ENCODE measurements at regions not wholly inside any gene's neighbourhood (a gene's known extent, or its start where the extent isn't known, plus 50 kb on each side); places are given as distances from the start of the nearest gene placed in this dataset.

DNA sequence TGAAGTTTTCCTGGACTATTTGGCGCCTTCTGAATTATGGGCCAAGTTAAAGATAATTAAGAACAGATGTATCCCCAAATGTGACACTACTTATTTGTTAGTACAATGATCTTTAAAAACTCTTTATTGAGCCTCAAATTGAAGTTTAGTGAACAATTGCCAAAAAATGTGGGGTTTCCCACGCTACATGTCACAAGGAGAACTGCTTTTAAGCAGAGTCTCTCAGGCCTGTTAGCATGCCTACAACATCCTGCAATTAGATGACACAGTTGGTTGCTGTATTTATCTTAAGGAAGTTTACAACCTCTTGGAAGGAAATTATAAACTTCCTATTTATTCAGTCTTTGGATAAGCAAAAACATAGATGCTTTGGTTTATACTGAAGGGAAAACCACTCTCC is 733.0 kb downstream of the TNS3 start:
- H3K36me3 ChIP-seq (ENCODE audit: insufficient read depth, low read length): no peaks in the 10 kb centered on the region
- H3K9me3 ChIP-seq (ENCODE audit: low read depth, low read length): no peaks in the 10 kb centered on the region
- no peak overlapping the region for H3K27ac ChIP-seq
- TF ChIP-seq POLR2AphosphoS5 (IDR thresholded peaks at IDR 0.05; ENCODE audit: borderline replicate concordance, low read depth, low read length) (no peak), EZH2 (IDR thresholded peaks at IDR 0.05) (no peak), FOXP2 (optimal IDR thresholded peaks at IDR 0.05; ENCODE audit: control extremely low read depth, extremely low read length, insufficient read depth) (no peak)
- DNase-seq (ENCODE audit: low read depth, low spot score): no peak
- no peak overlapping the region for H3K9ac ChIP-seq (ENCODE audit: insufficient read length)
- no peak overlapping the region for H3K4me3 ChIP-seq

DNA sequence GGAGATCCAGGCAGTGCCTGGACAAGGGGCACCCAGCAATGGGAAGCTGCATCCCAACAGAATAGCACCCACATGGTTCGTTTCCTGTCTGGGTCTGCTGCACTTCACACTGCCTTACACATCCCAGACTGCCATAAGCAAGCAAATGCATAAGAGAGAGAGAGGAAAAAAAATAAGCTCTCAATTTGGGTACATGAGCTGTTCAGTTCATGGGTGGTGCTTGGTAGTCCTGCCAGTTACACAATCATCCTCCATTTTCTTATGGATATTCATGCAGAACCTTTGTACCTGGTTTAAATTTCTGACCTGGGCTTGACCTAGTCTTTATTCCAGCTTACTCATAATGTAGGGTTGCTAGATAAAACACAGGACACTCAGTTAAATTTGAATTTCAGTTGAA is 733.6 kb downstream of the TNS3 start:
- TF ChIP-seq POLR2AphosphoS5 (IDR thresholded peaks at IDR 0.05; ENCODE audit: borderline replicate concordance, low read depth, low read length): no peak
- no peak for DNase-seq (ENCODE audit: low read depth, low spot score)
- no peak overlapping the region for H3K4me3 ChIP-seq
- no peaks in the 10 kb centered on the region for H3K9me3 ChIP-seq (ENCODE audit: low read depth, low read length)
- H3K9ac ChIP-seq (ENCODE audit: insufficient read length): no peak overlapping the region
- no peak overlapping the region for H3K27ac ChIP-seq
- no peaks in the 10 kb centered on the region for H3K36me3 ChIP-seq (ENCODE audit: insufficient read depth, low read length)

DNA sequence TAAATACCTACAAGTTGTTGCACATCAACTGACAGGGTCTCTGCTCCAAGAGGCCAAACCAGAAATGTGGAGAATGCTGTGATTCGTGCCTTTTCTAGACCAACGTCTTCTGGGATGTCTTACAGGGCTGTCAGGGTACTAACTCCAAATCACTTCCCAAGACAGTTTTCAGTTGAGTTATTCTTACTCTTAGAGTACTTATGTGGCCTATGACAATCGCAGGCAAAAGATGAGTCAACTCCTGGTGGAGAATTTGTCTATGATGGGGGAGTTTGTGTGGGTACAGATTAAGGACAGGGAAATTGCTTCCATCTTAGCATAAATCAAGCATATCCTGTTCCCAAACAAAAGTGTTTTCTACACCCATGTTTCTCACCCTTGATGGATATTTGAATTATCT is 734.8 kb downstream of the TNS3 start:
- no peak overlapping the region for H3K27ac ChIP-seq

DNA sequence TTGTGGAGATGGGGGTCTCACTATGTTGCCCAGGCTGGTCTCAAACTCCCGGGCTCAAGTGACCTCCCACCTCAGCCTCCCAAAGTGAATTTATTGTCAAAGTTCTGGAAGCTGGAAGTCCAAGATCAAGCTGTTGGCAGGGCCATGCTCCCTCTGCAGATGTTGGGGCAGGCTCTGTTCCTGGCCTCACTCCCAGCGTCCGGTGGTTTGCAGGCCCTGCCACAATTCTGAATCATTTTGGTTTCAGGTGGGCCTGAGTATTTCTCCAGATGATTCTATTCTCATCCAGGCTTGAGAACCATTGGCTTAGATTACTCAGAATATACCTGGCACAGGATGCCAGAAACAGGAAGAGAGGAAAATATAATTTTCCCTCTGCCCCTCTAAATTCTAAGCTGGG is 737.4 kb downstream of the TNS3 start:
- no peak for DNase-seq (ENCODE audit: low read depth, low spot score)
- Histone ChIP-seq H3K4me3 (no peak overlapping the region), H3K9me3 (ENCODE audit: low read depth, low read length) (no peaks in the 10 kb centered on the region), H3K27ac (no peak overlapping the region), H3K9ac (ENCODE audit: insufficient read length) (no peak overlapping the region), H3K36me3 (ENCODE audit: insufficient read depth, low read length) (no peaks in the 10 kb centered on the region)
- no peak for TF ChIP-seq POLR2AphosphoS5 (IDR thresholded peaks at IDR 0.05; ENCODE audit: borderline replicate concordance, low read depth, low read length)
- TF ChIP-seq FOXP2 (optimal IDR thresholded peaks at IDR 0.05; ENCODE audit: control extremely low read depth, extremely low read length, insufficient read depth): no peak
- TF ChIP-seq EZH2 (IDR thresholded peaks at IDR 0.05): no peak

More for the DNA sequence above, 734.8 kb downstream of the TNS3 start:
- Histone ChIP-seq H3K9me3 (ENCODE audit: low read depth, low read length) (no peaks in the 10 kb centered on the region), H3K9ac (ENCODE audit: insufficient read length) (no peak overlapping the region), H3K4me3 (no peak overlapping the region), H3K36me3 (ENCODE audit: insufficient read depth, low read length) (no peaks in the 10 kb centered on the region)
- TF ChIP-seq EZH2 (IDR thresholded peaks at IDR 0.05) (no peak), POLR2AphosphoS5 (IDR thresholded peaks at IDR 0.05; ENCODE audit: borderline replicate concordance, low read depth, low read length) (no peak), FOXP2 (optimal IDR thresholded peaks at IDR 0.05; ENCODE audit: control extremely low read depth, extremely low read length, insufficient read depth) (no peak)
- no peak for DNase-seq (ENCODE audit: low read depth, low spot score)

DNA sequence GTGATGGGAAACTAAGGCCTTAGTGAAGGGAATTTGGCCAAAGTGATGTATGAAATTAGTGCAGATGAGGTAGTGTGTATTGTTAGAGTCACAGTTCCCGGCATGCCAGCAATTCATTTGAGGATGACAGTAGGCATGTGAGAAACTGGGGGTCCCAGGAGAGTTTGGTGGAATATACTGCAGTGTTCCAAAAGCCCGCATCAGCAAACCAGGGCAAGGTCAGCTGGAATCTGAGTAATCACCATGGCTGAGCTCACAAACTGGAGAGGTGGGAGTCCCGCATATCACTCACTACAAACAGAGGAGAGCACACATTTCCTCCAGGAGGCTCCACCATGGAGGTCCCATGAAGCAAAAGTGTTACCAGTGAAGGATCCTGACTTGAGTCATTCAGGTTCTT is 740.7 kb downstream of the TNS3 start:
- H3K9me3 ChIP-seq (ENCODE audit: low read depth, low read length): no peaks in the 10 kb centered on the region
- no peak for DNase-seq (ENCODE audit: low read depth, low spot score)

DNA sequence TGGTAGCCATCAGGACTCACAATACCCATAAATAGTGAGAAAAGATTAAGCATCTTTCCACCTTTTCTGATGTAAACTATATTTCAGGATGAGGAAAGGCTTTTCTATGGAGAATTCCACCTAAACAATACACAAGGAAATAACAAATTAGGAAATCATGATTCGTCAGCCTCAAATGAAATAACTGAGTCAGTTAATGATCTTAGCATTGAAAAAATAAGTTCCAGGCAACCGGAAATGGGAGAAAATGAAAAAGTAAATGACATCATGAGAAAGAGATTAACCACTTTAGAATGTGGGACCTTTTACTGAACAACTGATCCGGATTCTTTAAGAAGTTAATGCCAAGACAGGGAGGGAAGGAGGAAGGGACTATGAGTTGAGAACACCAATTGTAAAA is 742.3 kb downstream of the TNS3 start:
- Histone ChIP-seq H3K9me3 (ENCODE audit: low read depth, low read length) (no peaks in the 10 kb centered on the region), H3K9ac (ENCODE audit: insufficient read length) (no peak overlapping the region), H3K4me3 (no peak overlapping the region), H3K27ac (no peak overlapping the region), H3K36me3 (ENCODE audit: insufficient read depth, low read length) (no peaks in the 10 kb centered on the region)
- no peak for TF ChIP-seq POLR2AphosphoS5 (IDR thresholded peaks at IDR 0.05; ENCODE audit: borderline replicate concordance, low read depth, low read length)
- TF ChIP-seq EZH2 (IDR thresholded peaks at IDR 0.05): no peak
- TF ChIP-seq FOXP2 (optimal IDR thresholded peaks at IDR 0.05; ENCODE audit: control extremely low read depth, extremely low read length, insufficient read depth): no peak
- no peak for DNase-seq (ENCODE audit: low read depth, low spot score)

More for the DNA sequence above, 740.7 kb downstream of the TNS3 start:
- TF ChIP-seq FOXP2 (optimal IDR thresholded peaks at IDR 0.05; ENCODE audit: control extremely low read depth, extremely low read length, insufficient read depth) (no peak), EZH2 (IDR thresholded peaks at IDR 0.05) (no peak), POLR2AphosphoS5 (IDR thresholded peaks at IDR 0.05; ENCODE audit: borderline replicate concordance, low read depth, low read length) (no peak)
- Histone ChIP-seq H3K9ac (ENCODE audit: insufficient read length) (no peak overlapping the region), H3K27ac (no peak overlapping the region), H3K4me3 (no peak overlapping the region), H3K36me3 (ENCODE audit: insufficient read depth, low read length) (no peaks in the 10 kb centered on the region)

DNA sequence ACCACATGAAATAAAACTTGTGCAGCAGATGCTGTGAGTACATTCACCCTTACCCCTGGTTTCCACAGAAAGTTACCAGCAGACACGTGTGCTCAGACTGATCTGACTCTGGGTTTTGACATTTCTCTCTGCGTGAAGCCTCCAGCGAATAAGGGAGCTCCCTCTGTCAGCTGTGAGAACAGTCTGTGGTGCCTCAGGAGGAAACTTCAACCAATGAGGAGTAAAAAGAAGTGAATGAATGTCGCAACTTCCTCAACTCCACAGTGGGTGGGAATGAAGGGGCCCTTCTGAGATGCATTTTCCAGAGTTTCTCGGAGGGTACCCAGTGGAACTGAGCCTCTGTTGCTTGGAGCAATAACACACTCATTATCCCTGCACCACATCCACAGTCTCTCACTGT is 743.4 kb downstream of the TNS3 start:
- Histone ChIP-seq H3K4me3 (no peak overlapping the region), H3K27ac (no peak overlapping the region), H3K36me3 (ENCODE audit: insufficient read depth, low read length) (no peaks in the 10 kb centered on the region), H3K9me3 (ENCODE audit: low read depth, low read length) (no peaks in the 10 kb centered on the region), H3K9ac (ENCODE audit: insufficient read length) (no peak overlapping the region)
- peak; percentile 12 for DNase-seq (ENCODE audit: low read depth, low spot score)
- TF ChIP-seq FOXP2 (optimal IDR thresholded peaks at IDR 0.05; ENCODE audit: control extremely low read depth, extremely low read length, insufficient read depth) (no peak), EZH2 (IDR thresholded peaks at IDR 0.05) (no peak), POLR2AphosphoS5 (IDR thresholded peaks at IDR 0.05; ENCODE audit: borderline replicate concordance, low read depth, low read length) (no peak)

DNA sequence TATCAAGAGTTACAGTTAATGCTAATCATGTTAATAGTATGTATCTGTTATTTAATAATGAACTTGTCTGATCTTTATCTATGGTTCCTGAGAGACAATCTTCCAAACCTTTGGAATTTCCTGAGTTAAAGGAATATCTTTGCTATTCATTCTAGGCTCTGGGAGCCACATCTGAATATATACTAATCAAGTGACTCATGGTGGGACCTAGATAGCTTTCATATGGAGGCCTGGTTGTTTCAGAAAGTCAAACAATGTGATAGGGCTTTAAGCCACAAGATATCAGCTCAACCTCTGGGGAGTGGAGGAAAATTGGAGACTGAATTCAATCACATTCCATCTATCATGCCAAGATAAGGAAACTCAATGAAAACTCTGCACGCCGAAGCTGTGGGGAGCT is 746.4 kb downstream of the TNS3 start:
- DNase-seq (ENCODE audit: low read depth, low spot score): no peak
- TF ChIP-seq POLR2AphosphoS5 (IDR thresholded peaks at IDR 0.05; ENCODE audit: borderline replicate concordance, low read depth, low read length) (no peak), FOXP2 (optimal IDR thresholded peaks at IDR 0.05; ENCODE audit: control extremely low read depth, extremely low read length, insufficient read depth) (no peak), EZH2 (IDR thresholded peaks at IDR 0.05) (no peak)

DNA sequence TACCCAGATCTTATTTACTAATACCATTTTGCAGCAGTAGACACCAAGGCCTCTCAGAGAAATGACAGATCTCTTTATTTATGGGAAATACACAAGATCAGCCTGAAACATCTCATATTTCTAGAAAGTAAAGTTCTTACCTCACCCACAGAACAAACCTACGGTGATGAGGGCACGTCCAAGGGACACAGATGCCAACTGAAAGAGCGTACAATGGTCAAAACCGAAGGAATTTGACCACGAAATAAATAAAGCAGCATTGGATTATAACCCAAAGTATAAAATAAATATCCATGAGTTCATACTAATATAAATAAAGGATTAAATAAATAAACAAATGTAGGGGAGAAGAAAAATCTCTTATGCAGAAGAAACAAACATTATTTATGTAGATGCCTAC is 747.0 kb downstream of the TNS3 start:
- no peaks in the 10 kb centered on the region for H3K9me3 ChIP-seq (ENCODE audit: low read depth, low read length)
- no peak overlapping the region for H3K4me3 ChIP-seq
- H3K36me3 ChIP-seq (ENCODE audit: insufficient read depth, low read length): no peaks in the 10 kb centered on the region
- H3K27ac ChIP-seq: no peak overlapping the region
- H3K9ac ChIP-seq (ENCODE audit: insufficient read length): no peak overlapping the region
- TF ChIP-seq FOXP2 (optimal IDR thresholded peaks at IDR 0.05; ENCODE audit: control extremely low read depth, extremely low read length, insufficient read depth) (no peak), EZH2 (IDR thresholded peaks at IDR 0.05) (no peak), POLR2AphosphoS5 (IDR thresholded peaks at IDR 0.05; ENCODE audit: borderline replicate concordance, low read depth, low read length) (no peak)
- DNase-seq (ENCODE audit: low read depth, low spot score): no peak

More for the DNA sequence above, 746.4 kb downstream of the TNS3 start:
- Histone ChIP-seq H3K9ac (ENCODE audit: insufficient read length) (no peak overlapping the region), H3K36me3 (ENCODE audit: insufficient read depth, low read length) (no peaks in the 10 kb centered on the region), H3K9me3 (ENCODE audit: low read depth, low read length) (no peaks in the 10 kb centered on the region), H3K4me3 (no peak overlapping the region), H3K27ac (no peak overlapping the region)

Measured in SK-N-MC (cell line).